GM18909 (cell line): ENCODE measurements at regions not wholly inside any gene's neighbourhood (a gene's known extent, or its start where the extent isn't known, plus 50 kb on each side); places are given as distances from the start of the nearest gene placed in this dataset.

Source experiments
- ATAC-seq: cut with Tn5 transposase; IDR thresholded peaks from one replicate; pipeline ENCODE4 v1.9.1; 2021; ENCODE audit warnings: mild to moderate bottlenecking; ENCODE audit not compliant: unreplicated experiment, poor library complexity

GRCh38 chr13:84208246-84208910 is 326.1 kb upstream of the SLITRK1 start:
- no peak for ATAC-seq

- no peak for ATAC-seq
Observed at GRCh38 chr13:84207509-84207908, 325.2 kb upstream of the SLITRK1 start.

- ATAC-seq = no peak
Observed at GRCh38 chr13:84200971-84201370, 318.7 kb upstream of the SLITRK1 start.

- ATAC-seq = no peak
Observed at GRCh38 chr13:84192125-84192524, 309.9 kb upstream of the SLITRK1 start.

- ATAC-seq = no peak
Observed at GRCh38 chr13:84191139-84191538, 308.9 kb upstream of the SLITRK1 start.

GRCh38 chr13:84187626-84188025 is 305.4 kb upstream of the SLITRK1 start:
- ATAC-seq = no peak

GRCh38 chr13:84139561-84140158 is 257.4 kb upstream of the SLITRK1 start:
- no peak for ATAC-seq

GRCh38 chr13:84137292-84137691 is 255.0 kb upstream of the SLITRK1 start:
- peak; percentile 98 for ATAC-seq

- ATAC-seq = peak; percentile 27
Observed at GRCh38 chr13:84136582-84136981, 254.3 kb upstream of the SLITRK1 start.

- no peak for ATAC-seq
Observed at GRCh38 chr13:84132491-84132890, 250.2 kb upstream of the SLITRK1 start.

GRCh38 chr13:84131249-84131648 is 249.0 kb upstream of the SLITRK1 start:
- no peak for ATAC-seq

GRCh38 chr13:84130495-84131114 is 248.3 kb upstream of the SLITRK1 start:
- no peak for ATAC-seq

- no peak for ATAC-seq
Observed at GRCh38 chr13:84129966-84130365, 247.7 kb upstream of the SLITRK1 start.

- ATAC-seq = no peak
Observed at GRCh38 chr13:84127597-84128128, 245.4 kb upstream of the SLITRK1 start.

- ATAC-seq = no peak
Observed at GRCh38 chr13:84126671-84127171, 244.4 kb upstream of the SLITRK1 start.

GRCh38 chr13:84121456-84121855 is 239.2 kb upstream of the SLITRK1 start:
- no peak for ATAC-seq

GRCh38 chr13:84118839-84119409 is 236.7 kb upstream of the SLITRK1 start:
- ATAC-seq = no peak

GRCh38 chr13:84098273-84098672 is 216.0 kb upstream of the SLITRK1 start:
- no peak for ATAC-seq

- ATAC-seq = no peak
Observed at GRCh38 chr13:84097148-84097547, 214.9 kb upstream of the SLITRK1 start.

GRCh38 chr13:84096216-84096615 is 213.9 kb upstream of the SLITRK1 start:
- no peak for ATAC-seq

- no peak for ATAC-seq
Observed at GRCh38 chr13:84088996-84089395, 206.7 kb upstream of the SLITRK1 start.
